Tibial artery (tissue), 4 donors: ENCODE measurements at regions not wholly inside any gene's neighbourhood (a gene's known extent, or its start where the extent isn't known, plus 50 kb on each side); places are given as distances from the start of the nearest gene placed in this dataset.

ENCODE experiments used
- DNase-seq, 2 donors: peaks; one replicate each; pipeline ENCODE4 v3.0.0-alpha.2; 2019
- H3K27ac ChIP-seq, 2 donors: fragments of 200-600 bp; sonication (generic) in 1 of 2; 1 replicate in 1 of 2; 2 replicates in 1 of 2; pipeline ENCODE4 v1.5.1; 2018 to 2019; ENCODE audit warnings: mild to moderate bottlenecking in 1 of 2
- H3K27me3 ChIP-seq, 2 donors: fragments of 200-600 bp; sonication (generic) in 1 of 2; one replicate each; pipeline versions ENCODE4 v1.5.1 to v1.6.0; 2016 to 2019
- H3K36me3 ChIP-seq, 3 donors: fragments of 200-600 bp; sonication (generic) in 2 of 3; one replicate each; pipeline ENCODE4 v1.5.1; 2016 to 2019; ENCODE audit warnings: mild to moderate bottlenecking in 2 of 3
- H3K4me1 ChIP-seq, 4 donors: fragments of 200-600 bp; sonication (generic) in 2 of 4; 1 replicate in 3 of 4; 2 replicates in 1 of 4; pipeline ENCODE4 v1.5.1; 2016 to 2019
- H3K4me3 ChIP-seq, 2 donors: fragments of 200-600 bp; sonication (generic) in 1 of 2; 1 replicate in 1 of 2; 2 replicates in 1 of 2; pipeline ENCODE4 v1.5.1; 2018 to 2019; ENCODE audit warnings: mild to moderate bottlenecking in 2 of 2
- H3K9me3 ChIP-seq, 3 donors: fragments of 200-600 bp; sonication (generic) in 1 of 3; one replicate each; pipeline ENCODE4 v1.5.1; 2016 to 2019
- CTCF ChIP-seq, 2 experiments: fragments of 200-600 bp in 1 of 2; fragments of 450-650 bp in 1 of 2; IDR thresholded peaks; one replicate each; pipeline ENCODE4 v1.5.1; 2017 to 2019; ENCODE audit warnings: antibody characterized with exemption in 2 of 2, mild to moderate bottlenecking in 1 of 2, moderate library complexity in 1 of 2
- intact Hi-C: fragments of 100-400 bp; cut with DNase I; formaldehyde crosslinking; loops from one replicate; pipeline ENCODE4 v1.15.0; 2023; ENCODE audit warnings: low total_unique reads

GRCh38 chr21:15617964-15618363 lies 111.8 kb upstream of the USP25 start:
- peaks cover 0 to 4% (median 0%) of the 10 kb centered on the region in 4 donors for H3K4me1 ChIP-seq
- no peak overlapping the region for H3K4me3 ChIP-seq
- no peak for TF ChIP-seq CTCF (IDR thresholded peaks at IDR 0.05)
- no peaks in the 10 kb centered on the region for H3K36me3 ChIP-seq
- intact Hi-C loops = no loop called here
- H3K9me3 ChIP-seq = peaks cover 0 to under 1% (median 0%) of the 10 kb centered on the region in 3 donors
- H3K27ac ChIP-seq = no peak overlapping the region
- H3K27me3 ChIP-seq = no peaks in the 10 kb centered on the region
- DNase-seq = no peak

- no peak for TF ChIP-seq CTCF (IDR thresholded peaks at IDR 0.05)
- Histone ChIP-seq H3K9me3 (no peaks in the 10 kb centered on the region), H3K4me3 (no peak overlapping the region), H3K27ac (no peak overlapping the region), H3K4me1 (peaks cover 0 to 4% (median 0%) of the 10 kb centered on the region in 4 donors), H3K27me3 (no peaks in the 10 kb centered on the region), H3K36me3 (no peaks in the 10 kb centered on the region)
- intact Hi-C loops = no loop called here
- DNase-seq = no peak
Observed at GRCh38 chr21:15620892-15621291, 108.9 kb upstream of the USP25 start.

- H3K27me3 ChIP-seq = no peaks in the 10 kb centered on the region
- H3K4me1 ChIP-seq = no peaks in the 10 kb centered on the region
- TF ChIP-seq CTCF (IDR thresholded peaks at IDR 0.05) = no peak
- intact Hi-C loops = no loop called here
- H3K27ac ChIP-seq = no peak overlapping the region
- H3K4me3 ChIP-seq = no peak overlapping the region
- no peaks in the 10 kb centered on the region for H3K36me3 ChIP-seq
- DNase-seq = no peak
- H3K9me3 ChIP-seq = no peaks in the 10 kb centered on the region
Observed at GRCh38 chr21:15624646-15625045, 105.1 kb upstream of the USP25 start.

- intact Hi-C loops = no loop called here
- Histone ChIP-seq H3K27ac (no peak overlapping the region), H3K27me3 (no peaks in the 10 kb centered on the region), H3K4me3 (no peak overlapping the region), H3K9me3 (no peaks in the 10 kb centered on the region), H3K4me1 (no peaks in the 10 kb centered on the region), H3K36me3 (no peaks in the 10 kb centered on the region)
- TF ChIP-seq CTCF (IDR thresholded peaks at IDR 0.05) = no peak
- no peak for DNase-seq
Observed at GRCh38 chr21:15625363-15625762, 104.4 kb upstream of the USP25 start.

- no peak overlapping the region for H3K4me3 ChIP-seq
- no peaks in the 10 kb centered on the region for H3K4me1 ChIP-seq
- TF ChIP-seq CTCF (IDR thresholded peaks at IDR 0.05) = no peak
- no peak overlapping the region for H3K27ac ChIP-seq
- intact Hi-C loops = no loop called here
- no peaks in the 10 kb centered on the region for H3K36me3 ChIP-seq
- H3K9me3 ChIP-seq = no peaks in the 10 kb centered on the region
- no peak for DNase-seq
- H3K27me3 ChIP-seq = no peaks in the 10 kb centered on the region
Observed at GRCh38 chr21:15626031-15626430, 103.8 kb upstream of the USP25 start.

GRCh38 chr21:15627011-15627410 lies 102.8 kb upstream of the USP25 start:
- Histone ChIP-seq H3K27me3 (no peaks in the 10 kb centered on the region), H3K27ac (no peak overlapping the region), H3K9me3 (no peaks in the 10 kb centered on the region), H3K36me3 (no peaks in the 10 kb centered on the region), H3K4me1 (peaks cover 0 to 7% (median 0%) of the 10 kb centered on the region in 4 donors), H3K4me3 (no peak overlapping the region)
- DNase-seq = no peak
- intact Hi-C loops = no loop called here
- TF ChIP-seq CTCF (IDR thresholded peaks at IDR 0.05) = no peak
